ENCODE measurements at regions not wholly inside any gene's neighbourhood (a gene's known extent, or its start where the extent isn't known, plus 50 kb on each side); places are given as distances from the start of the nearest gene placed in this dataset.
"Not testable (repeated sequence)": the region's sequence is repeated elsewhere in the genome, so short reads cannot be mapped to it uniquely, and the experiment has no call there.

DNA sequence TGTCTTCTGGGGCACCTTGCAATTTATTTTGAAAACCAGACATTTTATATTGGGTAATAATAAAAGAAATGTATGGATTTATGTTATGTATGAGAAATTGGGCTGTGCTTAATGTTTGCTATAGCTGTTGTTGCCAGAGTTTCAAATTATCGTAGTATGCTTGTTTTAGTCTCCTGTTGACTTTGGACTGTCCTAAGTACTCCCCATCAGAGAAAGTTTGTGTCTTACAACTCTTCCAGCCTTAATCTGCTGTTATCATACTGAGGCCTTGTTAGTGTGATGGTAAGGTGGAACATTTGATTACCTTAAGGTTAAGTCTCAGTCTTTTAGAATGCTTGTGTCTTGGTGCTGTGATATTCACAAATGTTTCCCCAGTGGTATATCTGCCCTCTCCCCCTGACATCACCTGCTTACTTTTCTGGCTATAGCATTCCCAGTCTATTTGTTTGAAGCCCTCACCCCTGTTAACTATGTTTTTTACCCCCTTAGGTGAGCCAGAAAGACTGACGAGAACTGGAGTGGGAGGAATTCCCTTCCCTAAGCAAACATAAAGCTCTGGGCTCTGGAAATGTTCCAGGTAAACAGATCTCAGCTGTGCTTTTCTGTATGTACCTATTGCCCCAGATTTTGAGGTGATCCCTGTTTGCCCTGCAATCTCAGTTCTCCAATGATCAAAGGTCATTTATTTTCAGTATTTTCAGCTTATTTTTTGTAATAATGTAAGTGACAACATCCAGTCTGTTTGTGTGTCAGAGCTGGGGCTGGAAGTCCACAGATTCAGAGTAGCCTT is 581.1 kb upstream of the CITED2 start:
- WGBS = 71% methylated on average over 2 of the region's 2 CpGs
- TF ChIP-seq POLR2AphosphoS5 (IDR thresholded peaks at IDR 0.05) = no peak
- TF ChIP-seq, protein P1, sequence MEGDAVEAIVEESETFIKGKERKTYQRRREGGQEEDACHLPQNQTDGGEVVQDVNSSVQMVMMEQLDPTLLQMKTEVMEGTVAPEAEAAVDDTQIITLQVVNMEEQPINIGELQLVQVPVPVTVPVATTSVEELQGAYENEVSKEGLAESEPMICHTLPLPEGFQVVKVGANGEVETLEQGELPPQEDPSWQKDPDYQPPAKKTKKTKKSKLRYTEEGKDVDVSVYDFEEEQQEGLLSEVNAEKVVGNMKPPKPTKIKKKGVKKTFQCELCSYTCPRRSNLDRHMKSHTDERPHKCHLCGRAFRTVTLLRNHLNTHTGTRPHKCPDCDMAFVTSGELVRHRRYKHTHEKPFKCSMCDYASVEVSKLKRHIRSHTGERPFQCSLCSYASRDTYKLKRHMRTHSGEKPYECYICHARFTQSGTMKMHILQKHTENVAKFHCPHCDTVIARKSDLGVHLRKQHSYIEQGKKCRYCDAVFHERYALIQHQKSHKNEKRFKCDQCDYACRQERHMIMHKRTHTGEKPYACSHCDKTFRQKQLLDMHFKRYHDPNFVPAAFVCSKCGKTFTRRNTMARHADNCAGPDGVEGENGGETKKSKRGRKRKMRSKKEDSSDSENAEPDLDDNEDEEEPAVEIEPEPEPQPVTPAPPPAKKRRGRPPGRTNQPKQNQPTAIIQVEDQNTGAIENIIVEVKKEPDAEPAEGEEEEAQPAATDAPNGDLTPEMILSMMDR (IDR thresholded peaks at IDR 0.05) = no peak
- no peak for TF ChIP-seq POLR2A (IDR thresholded peaks at IDR 0.05)

DNA sequence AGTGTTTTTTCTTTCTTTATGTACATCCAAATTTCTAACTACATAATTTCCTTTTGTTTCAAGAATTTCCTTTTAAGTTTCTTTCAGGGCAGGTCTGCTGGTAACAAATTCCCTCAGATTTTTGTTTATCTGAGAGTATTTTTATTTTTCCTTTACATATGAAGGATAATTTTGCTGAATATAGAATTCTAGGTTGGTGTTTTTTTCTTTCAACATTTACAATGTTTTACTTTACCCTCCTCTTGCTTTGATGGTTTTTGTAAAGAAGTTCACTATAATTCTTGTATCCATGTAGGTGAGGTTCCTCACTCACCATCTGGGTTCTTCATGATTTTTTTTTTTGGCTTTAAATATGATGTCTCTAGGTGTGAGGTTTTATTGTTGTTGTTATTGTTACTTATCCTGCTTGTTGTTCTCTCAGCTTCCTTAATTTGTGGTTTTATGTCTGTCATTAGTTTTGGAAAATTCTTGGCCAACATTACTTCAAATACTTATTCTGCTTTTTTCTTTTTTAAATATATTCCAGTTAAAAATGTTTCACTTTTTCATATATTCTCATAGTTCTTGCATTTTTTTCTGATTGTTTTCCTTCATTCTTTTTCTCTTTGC is 580.1 kb upstream of the CITED2 start:
- TF ChIP-seq POLR2AphosphoS5 (IDR thresholded peaks at IDR 0.05) (no peak), POLR2A (IDR thresholded peaks at IDR 0.05) (no peak)
- TF ChIP-seq, protein P1 (IDR thresholded peaks at IDR 0.05) = no peak
- no peaks in the 10 kb centered on the region for H3K4me1 ChIP-seq (replicated peaks)
- H3K36me3 ChIP-seq = no peaks in the 10 kb centered on the region
- H3K9me3 ChIP-seq = no peaks in the 10 kb centered on the region
- DNase-seq (ENCODE audit: low spot score) = no peak
- H3K4me3 ChIP-seq = no peak overlapping the region
- intact Hi-C loops (cut with DNase I) = no loop called here
- no peak overlapping the region for H3K27ac ChIP-seq
- no peaks in the 10 kb centered on the region for H3K27me3 ChIP-seq (replicated peaks; ENCODE audit: insufficient read depth)

More for the DNA sequence above, 581.1 kb upstream of the CITED2 start:
- Histone ChIP-seq H3K36me3 (no peaks in the 10 kb centered on the region), H3K4me1 (replicated peaks) (no peaks in the 10 kb centered on the region), H3K27me3 (replicated peaks; ENCODE audit: insufficient read depth) (no peaks in the 10 kb centered on the region), H3K4me3 (no peak overlapping the region), H3K9me3 (no peaks in the 10 kb centered on the region), H3K27ac (no peak overlapping the region)
- intact Hi-C loops (cut with DNase I) = no loop called here
- DNase-seq (ENCODE audit: low spot score) = no peak

DNA sequence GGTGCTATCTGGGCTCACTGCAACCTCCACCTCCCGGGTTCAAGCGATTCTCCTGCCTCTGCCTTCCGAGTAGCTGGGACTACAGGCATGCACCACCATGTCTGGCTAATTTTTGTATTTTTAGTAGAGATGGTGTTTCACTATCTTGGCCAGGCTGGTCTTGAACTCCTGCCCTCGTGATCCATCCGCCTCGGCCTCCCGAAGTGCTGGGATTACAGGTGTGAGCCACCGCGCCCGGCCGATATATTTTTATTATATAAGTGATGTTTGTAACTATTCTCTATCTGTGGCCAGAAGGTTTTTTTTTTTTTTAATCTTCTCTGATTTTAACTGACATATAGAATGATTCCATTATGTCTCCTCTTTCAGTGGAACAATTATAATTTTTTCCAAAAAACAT is 579.3 kb upstream of the CITED2 start:
- WGBS = 92% methylated on average over 11 of the region's 11 CpGs
- H3K27me3 ChIP-seq (replicated peaks; ENCODE audit: insufficient read depth); H3K36me3 ChIP-seq; H3K27ac ChIP-seq; H3K9me3 ChIP-seq; H3K4me3 ChIP-seq; intact Hi-C loops (cut with DNase I); DNase-seq (ENCODE audit: low spot score); H3K4me1 ChIP-seq (replicated peaks): not testable (repeated sequence)

DNA sequence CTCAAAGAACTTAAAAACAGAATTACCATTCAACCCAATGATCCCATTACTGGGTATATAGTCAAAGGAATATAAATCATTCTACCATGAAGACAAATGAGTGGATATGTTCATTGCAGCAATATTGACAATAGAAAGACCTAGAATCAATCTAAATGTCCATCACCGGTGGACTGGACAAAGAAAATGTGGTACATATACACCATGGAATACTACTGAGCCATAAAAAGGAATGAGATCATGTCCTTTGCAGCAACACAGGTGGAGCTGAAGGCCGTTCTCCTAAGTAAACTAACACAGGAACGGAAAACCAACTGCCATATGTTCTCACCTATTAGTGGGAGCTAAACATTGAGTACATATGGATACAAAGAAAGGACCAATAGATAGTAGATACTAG is 576.7 kb upstream of the CITED2 start:
- DNase-seq (ENCODE audit: low spot score) = no peak
- Histone ChIP-seq H3K4me3 (no peak overlapping the region), H3K4me1 (replicated peaks) (no peaks in the 10 kb centered on the region), H3K27ac (no peak overlapping the region), H3K27me3 (replicated peaks; ENCODE audit: insufficient read depth) (no peaks in the 10 kb centered on the region), H3K36me3 (no peaks in the 10 kb centered on the region), H3K9me3 (no peaks in the 10 kb centered on the region)
- WGBS = 63% methylated on average over 3 of the region's 3 CpGs
- intact Hi-C loops (cut with DNase I) = no loop called here
- TF ChIP-seq POLR2A (IDR thresholded peaks at IDR 0.05) = no peak
- TF ChIP-seq, protein P1 (IDR thresholded peaks at IDR 0.05) = no peak

DNA sequence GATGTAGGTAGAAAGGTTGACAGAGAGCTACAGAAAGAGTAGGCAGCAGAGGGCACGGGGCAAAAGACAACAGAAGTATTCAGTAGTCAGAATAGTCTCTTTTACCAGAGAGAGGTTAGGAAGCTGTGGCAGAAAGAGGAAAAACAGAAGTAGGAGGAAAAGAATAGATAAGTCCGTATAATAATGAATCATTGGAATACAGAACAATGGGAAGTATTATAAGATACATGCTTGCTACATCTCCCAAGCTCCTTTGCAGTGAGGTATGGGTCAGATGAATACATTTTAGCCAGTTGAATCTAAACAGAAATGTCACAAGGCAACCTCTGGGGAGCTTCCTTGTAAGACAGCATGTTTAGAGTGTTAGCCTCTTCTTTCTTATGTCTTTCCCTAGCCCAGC is 570.5 kb upstream of the CITED2 start:
- TF ChIP-seq, protein P1 (IDR thresholded peaks at IDR 0.05) = no peak
- no peak for TF ChIP-seq POLR2A (IDR thresholded peaks at IDR 0.05)
- no peak for TF ChIP-seq POLR2AphosphoS5 (IDR thresholded peaks at IDR 0.05)
- no peaks in the 10 kb centered on the region for H3K36me3 ChIP-seq
- no peak for DNase-seq (ENCODE audit: low spot score)
- no peak overlapping the region for H3K4me3 ChIP-seq
- WGBS = 93% methylated on average over 2 of the region's 2 CpGs
- intact Hi-C loops (cut with DNase I) = no loop called here
- H3K27me3 ChIP-seq (replicated peaks; ENCODE audit: insufficient read depth) = no peaks in the 10 kb centered on the region
- H3K27ac ChIP-seq = no peak overlapping the region
- H3K4me1 ChIP-seq (replicated peaks) = no peaks in the 10 kb centered on the region
- H3K9me3 ChIP-seq = no peaks in the 10 kb centered on the region
